Retina (tissue), 1 donor: ENCODE measurements at regions not wholly inside any gene's neighbourhood (a gene's known extent, or its start where the extent isn't known, plus 50 kb on each side); places are given as distances from the start of the nearest gene placed in this dataset.
"Not testable (repeated sequence)": the region's sequence is repeated elsewhere in the genome, so short reads cannot be mapped to it uniquely, and the experiment has no call there.

Experiments
- DNase-seq: peaks from one replicate; pipeline ENCODE4 v3.0.0-alpha.2; 2016

DNA sequence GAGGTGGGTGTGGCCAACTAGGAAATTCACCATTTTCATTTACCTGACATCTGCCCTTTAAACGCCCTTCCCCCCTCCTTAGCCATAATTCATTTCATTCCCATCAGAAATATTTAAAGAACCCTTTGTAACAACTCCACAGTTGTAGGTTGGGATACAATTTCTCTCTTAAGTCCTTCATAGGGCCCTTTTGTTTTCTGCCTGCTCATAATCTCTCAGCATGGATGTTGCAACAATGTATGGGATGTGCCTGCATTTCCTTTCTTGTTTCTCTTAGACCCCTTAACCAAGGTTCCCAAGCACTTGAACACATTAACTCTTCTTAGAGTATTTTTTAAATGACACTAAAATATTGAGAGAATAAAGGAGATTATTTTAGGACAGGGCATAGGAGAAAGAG lies 51.7 kb upstream of the MYO10 start:
- DNase-seq = no peak

DNA sequence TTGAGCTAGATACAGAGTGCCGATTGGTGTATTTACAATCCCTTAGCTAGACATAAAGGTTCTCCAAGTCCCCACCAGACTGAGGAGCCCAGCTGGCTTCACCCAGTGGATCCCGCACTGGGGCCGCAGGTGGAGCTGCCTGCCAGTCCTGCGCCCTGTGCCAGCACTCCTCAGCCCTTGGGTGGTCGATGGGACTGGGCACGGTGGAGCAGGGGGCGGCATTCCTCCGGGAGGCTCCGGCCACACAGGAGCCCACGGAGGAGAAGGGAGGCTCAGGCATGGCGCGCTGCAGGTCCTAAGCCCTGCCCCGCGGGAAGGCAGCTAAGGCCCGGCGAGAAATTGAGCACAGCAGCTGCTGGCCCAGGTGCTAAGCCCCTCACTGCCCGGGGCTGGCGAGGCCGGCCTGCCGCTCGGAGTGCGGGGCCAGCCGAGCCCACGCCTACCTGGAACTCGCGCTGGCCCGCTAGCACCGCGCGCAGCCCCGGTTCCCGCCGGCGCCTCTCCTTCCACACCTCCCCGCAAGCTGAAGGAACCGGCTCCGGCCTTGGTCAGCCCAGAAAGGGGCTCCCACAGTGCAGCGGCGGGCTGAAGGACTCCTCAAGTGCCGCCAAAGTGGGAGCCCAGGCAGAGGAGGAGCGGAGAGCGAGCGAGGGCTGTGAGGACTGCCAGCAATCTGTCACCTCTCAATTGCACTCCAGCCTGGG lies 54.9 kb upstream of the MYO10 start:
- not testable (repeated sequence) for DNase-seq

DNA sequence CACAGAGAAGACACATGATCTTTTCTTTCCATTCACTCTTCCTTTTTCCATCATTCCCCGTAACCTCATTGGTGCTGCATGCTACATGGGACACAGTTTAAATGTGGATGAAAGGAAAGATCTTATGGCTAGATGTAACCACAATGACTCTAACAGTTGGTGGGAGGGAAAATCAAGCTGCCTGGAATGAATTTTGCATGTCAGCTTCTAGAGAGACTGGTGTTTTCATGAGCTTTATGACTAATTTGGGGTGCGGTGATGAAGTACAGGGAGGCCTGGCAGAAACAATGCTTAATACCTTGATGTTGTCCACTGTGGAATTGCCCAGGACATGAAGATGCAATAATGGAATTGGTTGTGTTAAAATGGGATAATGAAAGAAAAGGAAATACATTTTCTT lies 55.9 kb upstream of the MYO10 start:
- DNase-seq = no peak

DNA sequence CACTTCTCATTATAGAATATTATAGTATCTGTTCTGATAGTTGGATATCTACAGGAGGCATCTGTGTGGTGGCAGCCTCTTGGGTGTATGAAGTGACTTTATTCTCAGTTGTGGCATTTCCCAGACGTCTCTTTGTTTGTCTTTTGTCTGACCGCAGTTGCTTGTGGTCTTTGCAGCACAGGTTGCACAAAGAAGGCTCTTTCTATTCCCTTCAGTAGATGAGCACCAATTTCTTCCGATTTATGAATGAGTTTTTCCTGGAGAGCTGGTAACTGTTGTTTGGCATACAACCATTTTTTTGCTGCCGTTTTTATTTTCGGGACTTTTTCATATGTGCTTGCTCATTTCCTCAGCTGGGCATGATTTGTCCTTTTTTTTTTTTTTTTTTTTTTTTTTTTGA lies 56.4 kb upstream of the MYO10 start:
- no peak for DNase-seq

DNA sequence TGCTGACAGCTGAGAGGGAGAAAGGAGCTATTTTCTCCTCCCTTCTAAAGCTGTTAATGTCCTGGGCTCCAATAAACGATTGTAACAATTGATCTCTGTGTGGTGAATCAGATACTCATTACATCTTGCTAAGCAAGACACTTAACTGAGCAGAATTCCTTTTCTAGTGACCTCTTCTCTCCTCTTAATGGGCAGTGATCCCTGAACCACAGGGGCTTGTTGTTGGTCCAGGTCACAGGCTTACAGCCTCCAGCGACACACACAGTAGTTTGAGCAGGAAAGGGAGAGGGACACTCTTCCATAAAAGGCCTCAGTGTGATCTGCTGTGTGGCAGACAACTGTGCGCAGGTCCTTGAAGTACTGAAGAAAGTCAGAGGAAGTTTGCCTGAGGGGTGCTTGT lies 58.5 kb upstream of the MYO10 start:
- DNase-seq = peak; percentile 19

DNA sequence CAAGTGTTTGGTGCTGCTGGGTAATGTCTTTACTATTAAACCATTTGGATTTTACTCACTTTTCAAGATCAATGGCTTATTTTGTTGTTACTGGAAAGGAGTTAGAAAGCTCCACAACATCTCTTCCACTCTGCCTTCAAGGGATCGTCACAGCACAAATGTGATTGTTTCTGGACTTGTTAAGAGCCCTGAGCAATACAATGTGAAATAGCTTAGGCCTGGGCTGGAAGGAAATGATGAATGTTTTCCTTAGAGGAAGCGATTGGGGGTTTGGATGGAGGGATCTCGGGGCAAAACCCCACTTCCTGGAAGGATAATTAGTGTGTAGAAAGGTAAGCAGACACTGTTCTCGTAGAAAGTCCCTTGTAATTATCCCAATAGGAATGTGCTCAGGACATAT lies 59.3 kb upstream of the MYO10 start:
- no peak for DNase-seq

DNA sequence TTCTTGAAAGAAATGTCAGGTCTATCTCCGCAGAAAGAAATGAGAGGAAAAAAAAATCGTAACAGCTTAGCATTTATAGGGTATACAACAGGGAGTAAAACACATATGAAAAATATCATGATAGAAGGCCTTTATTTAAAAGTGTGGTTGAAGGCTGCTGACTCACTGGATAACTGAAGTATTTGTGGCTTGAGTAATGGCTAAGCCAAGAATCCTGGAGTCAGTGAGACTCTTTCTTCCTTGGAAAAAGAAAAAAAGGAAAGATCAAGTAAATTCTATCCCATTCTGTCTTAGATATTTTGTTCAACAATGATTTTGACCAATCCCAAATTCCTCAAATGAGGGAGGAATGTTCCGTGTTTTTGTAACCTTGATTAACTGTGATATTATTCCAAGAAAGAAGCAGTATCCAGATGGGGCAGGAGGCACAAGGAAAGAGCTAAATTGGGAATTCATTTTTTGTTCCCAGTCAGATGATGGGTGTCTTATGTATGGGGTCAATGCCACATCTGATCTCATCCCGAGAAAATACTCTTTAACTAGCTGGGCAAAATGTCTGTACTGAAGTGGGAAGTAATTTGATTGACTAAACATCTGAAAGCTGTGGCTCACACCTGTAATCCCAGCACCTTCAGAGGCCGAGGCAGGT lies 64.3 kb upstream of the MYO10 start:
- DNase-seq = no peak

DNA sequence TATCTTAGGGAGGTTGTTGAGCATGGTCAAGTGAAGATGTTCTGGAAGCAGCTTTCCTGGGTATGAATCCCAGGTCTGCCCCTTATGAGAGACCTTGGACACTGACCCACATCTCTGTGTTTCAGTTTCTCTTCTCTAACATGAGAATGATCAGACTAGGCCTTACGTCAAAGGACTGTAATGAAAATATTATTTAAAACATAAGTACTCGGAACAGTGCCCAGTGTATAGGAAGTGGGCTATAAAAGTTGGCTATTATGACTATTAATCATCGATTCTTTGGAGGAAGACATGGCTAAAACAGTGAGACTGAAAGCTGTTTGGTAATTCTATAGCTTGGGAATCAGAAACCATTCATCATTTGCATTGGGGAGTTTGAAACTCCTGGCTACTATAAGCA lies 65.3 kb upstream of the MYO10 start:
- DNase-seq = no peak

DNA sequence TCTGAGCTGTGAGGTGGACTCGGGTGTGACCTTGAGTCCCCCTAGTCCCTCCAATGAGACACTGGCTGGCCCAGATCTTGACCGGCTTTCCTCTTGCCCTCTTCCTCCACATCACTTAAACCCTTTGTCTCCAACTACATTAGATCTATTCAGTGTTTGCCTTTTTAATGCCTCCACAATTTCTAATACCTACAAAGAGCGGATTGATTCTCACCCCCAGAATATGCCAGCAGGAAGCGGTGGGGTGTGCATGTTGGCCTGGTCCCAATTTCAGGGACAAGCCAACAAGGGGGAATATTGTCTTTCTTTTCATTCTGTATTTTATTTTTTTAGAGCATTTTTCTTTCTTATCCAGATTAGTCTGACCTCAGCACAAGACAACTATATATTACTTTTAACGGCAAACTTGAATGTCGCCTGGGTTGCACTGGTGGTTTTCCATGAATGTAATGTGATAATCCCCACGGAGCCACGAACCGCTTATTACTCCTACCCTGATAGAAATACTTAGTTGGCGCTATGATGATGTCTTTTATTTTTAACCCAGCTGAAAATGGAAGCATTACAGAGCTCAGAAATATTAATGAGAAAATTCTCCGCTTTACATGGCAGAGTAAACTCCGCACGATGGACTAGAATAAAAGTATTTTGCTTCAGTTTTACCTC lies 68.5 kb upstream of the MYO10 start:
- no peak for DNase-seq

DNA sequence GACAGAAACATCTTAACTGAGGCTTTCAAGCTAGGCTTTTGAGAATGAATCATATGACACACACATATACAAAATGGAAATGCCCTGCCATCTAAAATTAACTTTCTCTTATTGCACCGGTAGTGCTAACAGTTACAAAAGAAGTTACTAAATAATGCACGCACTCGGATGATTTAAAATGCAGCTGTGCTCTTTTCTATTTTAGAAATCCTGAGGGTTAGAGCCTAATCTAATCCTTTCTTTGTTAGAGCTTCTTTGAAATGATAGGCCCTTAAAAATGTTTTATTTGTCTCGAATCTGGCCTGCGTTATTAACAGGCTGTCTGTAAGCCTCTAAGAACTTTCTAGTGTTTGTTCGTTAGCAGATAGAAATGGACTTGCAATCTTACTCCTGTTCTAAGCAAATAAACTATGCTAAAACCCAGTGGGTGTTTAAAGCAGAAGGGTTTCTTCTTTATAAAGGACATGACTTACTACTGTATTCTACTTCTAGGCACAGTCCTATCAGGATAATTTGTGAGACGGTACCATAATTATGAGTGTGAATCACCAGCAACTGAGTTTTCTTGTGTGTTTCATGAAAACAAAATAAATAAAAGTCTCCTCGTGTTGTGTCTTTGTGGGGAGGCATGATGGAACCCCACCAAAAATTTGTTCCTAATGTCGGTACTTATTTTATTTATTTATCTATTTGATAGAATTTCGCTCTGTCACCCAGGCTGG lies 69.2 kb upstream of the MYO10 start:
- DNase-seq = no peak

DNA sequence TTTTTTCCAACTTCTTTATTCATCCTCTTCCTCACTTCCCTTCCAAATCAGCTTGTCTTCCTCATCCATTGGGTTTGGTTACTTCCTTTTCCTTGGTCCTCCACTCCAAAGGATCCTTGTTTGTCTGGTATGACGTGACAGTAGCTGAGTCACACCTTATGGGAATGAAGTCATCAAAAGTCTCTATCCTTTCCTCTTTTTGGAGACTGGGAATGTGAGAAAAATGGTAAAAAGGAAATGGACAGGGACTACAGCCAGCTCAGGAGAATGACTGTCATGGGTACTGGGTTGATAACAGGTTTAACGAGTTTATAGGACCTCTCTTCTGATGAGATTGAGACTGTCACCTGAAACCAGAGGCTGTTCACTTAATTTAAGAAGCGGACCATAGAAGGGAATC lies 76.2 kb upstream of the MYO10 start:
- no peak for DNase-seq

DNA sequence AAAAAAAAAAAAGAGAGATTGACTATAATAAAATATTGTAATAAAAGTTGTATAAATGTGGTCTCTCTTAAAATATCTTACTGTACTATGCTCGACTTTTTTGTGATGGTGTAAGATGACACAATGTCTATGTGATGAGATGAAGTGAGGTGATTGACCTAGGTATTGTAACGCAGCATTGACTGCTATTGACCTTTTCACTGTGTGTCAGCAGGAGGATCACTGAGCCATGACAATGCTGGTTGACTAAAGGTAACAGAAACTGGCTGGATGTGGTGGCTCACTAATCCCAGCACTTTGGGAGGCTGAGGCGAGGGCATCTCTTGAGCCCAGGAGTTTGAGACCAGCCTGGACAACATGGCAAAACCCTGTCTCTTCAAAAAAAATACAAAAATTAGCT lies 78.6 kb upstream of the MYO10 start:
- no peak for DNase-seq

DNA sequence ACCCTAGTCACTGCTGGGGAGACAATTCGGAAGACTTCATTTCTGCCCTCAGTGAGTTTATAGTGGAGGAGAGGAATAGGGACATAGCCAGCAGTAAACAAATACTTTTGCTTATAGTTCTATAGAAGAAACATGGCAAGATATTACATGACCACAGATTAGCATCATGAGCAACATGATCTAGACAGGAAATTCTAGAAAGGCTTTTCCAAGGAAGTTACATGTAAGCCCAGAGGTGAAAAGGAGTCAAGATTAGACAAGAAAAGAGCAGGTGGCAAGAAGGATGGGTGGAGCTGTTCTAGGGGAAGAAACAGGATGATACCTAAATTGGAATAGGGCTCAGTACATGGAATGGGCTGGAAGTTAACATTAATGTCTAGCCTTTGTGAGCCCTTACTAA lies 82.8 kb upstream of the MYO10 start:
- DNase-seq = no peak

DNA sequence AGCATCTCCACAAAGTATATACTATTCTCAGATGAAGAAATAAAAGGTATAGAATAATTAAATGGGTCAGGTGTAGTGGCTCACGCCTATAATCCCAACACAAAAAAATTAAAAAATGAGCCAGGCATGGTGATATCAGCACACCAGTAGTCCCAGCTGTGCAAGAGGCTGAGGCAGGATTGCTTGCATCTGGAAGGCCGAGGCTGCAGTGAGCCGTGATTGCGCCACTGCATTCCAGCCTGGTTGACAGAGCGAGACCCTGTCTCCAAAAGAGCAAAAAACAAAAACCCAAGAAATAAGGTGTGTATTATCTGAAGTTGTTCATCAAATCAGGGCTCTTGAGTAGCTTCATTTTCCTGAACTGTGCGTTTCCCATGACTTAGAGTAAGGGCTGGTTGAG lies 83.2 kb upstream of the MYO10 start:
- no peak for DNase-seq

DNA sequence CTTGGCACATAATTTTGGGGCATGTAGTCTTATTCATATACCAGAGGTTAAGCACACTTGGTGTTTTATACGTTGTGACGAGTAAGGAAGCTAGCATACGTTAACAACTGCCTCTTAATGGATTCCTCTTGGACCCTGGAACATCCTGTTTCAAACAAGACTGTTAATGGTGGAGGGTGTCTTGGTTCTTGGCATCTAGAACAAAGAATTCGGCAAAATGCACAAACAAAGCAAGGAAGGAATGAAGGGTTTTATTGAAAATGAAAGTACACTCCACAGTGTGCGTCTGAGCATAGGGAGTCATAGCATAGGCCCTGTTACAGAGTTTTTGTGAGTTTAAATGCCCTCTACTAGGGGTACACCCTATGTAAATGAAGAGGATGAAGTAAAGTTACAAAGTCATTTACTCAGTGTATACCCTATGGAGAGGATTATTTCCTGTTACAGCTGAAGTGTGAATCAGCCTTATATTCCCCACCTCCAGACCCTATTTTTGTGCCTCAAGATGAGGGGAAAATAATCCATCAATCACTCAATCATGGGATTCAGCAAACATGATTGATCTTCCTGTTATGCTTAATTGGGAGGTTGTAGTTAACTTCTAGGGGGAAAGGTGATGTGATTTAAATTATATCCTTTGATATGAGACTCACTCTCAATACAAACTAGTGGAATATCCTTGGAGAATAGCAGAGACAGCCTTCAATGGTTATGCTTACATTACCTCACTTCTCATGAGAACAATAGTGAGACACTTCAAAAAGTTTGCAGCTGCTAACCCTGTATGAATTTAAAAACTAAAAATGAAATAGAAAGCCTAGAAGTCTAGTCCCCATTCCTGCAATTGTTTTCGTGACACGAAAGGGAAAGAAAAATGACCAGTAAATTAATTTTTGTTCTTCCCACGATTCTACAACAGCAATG lies 84.9 kb upstream of the MYO10 start:
- no peak for DNase-seq

DNA sequence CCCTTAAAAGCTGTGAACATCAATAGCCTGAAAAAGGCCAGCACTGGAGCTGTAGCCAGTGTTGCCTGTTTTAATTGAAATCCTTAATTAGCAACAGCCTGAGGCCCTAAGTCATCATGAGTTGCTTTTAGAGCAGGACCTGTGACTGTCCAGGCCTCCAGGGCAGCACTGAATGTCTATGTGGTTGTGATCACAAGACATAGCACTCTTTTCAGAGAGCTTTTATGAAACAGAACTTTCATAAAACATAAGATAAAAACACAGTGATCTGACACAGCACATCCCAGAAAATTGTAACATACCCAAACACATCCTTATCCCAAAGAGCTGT lies 85.5 kb upstream of the MYO10 start:
- no peak for DNase-seq

DNA sequence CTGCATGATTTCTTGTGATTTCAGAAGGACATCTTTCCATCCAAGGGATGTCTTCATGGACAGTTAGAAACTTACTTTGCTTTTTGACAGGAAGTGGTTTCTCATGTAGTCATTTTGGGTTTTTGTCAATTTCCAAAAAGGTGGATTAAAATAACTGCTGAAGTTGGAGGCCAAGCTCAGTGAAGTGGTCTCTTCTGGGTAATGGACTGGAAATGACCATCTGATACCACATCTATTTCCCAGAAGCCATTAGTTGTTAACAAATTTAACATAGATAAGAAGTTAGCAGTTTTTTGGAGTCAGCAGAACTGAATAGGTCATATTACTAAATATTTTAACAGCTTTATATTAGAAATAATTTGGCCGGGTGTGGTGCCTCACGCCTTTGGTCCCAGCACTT lies 86.2 kb upstream of the MYO10 start:
- no peak for DNase-seq

DNA sequence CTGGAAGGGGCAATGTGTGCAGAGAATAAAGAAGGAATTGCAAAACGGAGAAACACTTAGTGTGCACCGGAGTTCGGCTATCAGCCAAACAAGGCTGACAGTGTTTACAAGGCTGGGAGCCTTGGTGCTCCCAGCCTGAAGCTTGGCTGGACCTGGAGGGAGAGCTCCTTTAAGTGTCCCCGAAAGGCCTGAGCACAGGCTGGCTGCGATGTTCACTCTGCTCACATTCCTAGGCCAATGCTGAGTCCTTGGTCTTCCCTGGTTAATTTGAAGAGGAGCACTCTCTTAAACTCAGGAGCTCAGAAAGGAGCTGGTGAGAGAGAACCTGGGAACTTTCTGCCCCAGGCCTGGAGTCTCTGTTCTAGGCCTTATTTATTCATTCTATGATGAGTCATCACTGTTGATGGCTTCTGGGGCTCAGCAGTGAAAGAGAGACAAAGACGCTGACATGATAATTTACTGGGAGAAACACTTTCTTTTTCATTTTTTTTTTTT lies 88.6 kb upstream of the MYO10 start:
- no peak for DNase-seq

DNA sequence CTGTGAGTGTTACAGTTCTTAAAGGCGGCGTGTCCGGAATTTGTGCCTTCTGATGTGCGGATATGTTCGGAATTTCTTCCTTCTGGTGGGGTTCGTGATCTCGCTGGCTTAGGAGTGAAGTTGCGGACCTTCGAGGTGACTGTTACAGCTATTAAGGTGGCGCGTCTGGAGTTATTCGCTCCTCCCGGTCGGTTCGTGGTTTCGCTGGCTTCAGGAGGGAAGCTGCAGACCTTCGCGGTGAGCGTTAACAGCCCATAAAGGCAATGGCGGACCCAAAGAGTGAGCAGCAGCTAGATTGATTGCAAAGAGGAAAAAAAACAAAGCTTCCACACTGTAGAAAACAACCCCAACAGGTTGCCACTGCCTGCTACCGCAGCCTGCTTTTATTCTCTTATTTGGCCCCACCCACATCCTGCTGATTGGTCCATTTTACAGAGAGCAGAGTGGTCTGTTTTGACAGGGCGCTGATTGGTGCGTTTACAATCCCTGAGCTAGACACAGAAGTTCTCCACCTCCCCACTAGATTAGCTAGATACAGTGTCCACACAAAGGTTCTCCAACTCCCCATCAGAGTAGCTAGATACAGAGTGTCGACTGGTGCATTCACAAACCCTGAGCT lies 95.7 kb upstream of the MYO10 start:
- not testable (repeated sequence) for DNase-seq

DNA sequence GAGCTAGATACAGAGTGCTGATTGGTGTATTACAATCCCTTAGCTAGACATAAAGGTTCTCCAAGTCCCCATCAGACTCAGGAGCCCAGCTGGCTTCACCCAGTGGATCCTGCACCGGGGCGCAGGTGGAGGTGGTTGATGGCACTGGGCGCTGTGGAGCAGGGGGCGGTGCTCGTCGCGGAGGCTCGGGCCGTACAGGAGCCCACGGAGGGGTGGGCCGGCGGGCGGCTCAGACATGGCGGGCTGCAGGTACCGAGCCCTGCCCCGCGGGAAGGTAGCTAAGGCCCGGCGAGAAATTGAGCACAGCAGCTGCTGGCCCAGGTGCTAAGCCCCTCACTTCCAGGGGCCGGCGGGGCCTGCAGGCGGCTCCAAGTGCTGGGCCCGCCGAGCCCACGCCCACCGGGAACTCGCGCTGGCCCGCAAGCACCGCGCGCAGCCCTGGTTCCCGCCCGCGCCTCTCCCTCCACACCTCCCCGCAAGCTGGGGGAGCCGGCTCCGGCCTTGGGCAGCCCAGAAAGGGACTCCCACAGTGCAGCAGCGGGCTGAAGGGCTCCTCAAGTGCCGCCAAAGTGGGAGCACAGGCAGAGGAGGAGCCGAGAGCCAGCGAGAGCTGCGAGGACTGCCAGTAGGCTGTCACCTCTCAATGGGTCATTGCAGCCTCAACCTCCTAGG lies 96.4 kb upstream of the MYO10 start:
- not testable (repeated sequence) for DNase-seq

DNA sequence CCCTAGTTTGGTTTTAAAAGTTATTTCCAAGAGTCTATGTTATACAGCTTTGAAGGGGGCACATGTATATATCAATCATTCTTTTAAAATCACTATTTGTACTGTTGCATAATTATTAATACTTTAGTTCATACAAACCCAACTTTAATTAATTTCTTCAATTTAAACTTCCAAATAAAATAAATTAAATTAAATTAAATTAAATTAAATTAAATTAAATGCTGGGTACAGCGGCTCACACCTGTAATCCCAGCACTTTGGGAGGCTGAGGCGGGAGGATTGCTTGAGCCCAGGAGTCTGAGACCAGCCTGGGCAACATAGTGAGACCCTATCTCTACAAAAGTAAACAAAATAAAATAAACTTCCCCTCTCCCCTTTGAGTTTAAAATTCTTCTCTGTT lies 98.9 kb upstream of the MYO10 start:
- not testable (repeated sequence) for DNase-seq

DNA sequence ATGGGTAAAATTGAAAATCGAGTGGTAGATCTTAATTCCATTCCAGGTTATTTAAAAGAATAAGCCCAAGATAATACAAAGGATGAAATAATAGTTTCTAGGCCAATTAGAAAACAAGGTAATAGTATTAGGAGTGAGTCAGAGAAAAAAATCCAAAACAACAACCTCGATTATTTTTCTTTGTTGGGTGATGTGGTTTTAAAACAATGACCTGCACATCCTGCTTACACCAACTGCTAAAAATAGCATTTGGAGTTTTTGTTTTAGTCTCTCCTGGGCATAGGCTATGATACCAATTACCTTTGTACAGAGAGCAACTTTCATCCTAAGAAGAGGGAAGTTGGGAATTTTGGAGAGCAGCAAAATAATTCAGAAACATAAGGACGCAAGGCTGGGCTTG lies 101.7 kb upstream of the MYO10 start:
- no peak for DNase-seq
